Body of pancreas (tissue), 4 donors: ENCODE measurements at regions not wholly inside any gene's neighbourhood (a gene's known extent, or its start where the extent isn't known, plus 50 kb on each side); places are given as distances from the start of the nearest gene placed in this dataset.

Experiments
- POLR2A ChIP-seq, 3 donors: fragments of 450-650 bp; IDR thresholded peaks; one replicate each; pipeline ENCODE4 v1.6.1; 2016; ENCODE audit warnings: antibody characterized with exemption in 3 of 3, mild to moderate bottlenecking in 2 of 3
- TF ChIP-seq, protein P1 (sequence below), 7 experiments: fragments of 450-650 bp in 4 of 7; fragments of 200-600 bp in 3 of 7; sonication (generic) in 3 of 7; IDR thresholded peaks; one replicate each; pipeline ENCODE4 v1.5.1; 2016 to 2019; ENCODE audit warnings: antibody characterized with exemption in 7 of 7

DNA sequence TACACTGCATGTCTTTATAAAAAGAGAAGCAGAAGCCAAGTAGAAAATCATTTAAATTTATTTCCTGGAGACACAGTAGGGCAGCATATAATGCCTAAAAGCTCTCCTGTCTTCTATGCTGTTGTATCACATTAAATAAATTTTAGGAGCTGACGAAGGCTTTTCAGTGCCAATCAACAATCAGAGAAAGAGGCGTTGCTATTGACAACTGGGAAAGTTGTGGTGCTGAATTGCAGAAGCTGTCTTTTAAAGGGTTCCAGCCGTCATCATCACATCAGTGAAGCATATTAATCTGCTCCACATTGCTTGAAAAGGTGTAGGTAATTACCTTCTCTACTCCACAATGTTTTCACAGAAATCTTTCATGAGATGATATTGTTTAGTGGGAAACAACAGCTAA is 103.9 kb downstream of the FSCB start:
- TF ChIP-seq, protein P1, sequence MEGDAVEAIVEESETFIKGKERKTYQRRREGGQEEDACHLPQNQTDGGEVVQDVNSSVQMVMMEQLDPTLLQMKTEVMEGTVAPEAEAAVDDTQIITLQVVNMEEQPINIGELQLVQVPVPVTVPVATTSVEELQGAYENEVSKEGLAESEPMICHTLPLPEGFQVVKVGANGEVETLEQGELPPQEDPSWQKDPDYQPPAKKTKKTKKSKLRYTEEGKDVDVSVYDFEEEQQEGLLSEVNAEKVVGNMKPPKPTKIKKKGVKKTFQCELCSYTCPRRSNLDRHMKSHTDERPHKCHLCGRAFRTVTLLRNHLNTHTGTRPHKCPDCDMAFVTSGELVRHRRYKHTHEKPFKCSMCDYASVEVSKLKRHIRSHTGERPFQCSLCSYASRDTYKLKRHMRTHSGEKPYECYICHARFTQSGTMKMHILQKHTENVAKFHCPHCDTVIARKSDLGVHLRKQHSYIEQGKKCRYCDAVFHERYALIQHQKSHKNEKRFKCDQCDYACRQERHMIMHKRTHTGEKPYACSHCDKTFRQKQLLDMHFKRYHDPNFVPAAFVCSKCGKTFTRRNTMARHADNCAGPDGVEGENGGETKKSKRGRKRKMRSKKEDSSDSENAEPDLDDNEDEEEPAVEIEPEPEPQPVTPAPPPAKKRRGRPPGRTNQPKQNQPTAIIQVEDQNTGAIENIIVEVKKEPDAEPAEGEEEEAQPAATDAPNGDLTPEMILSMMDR (IDR thresholded peaks at IDR 0.05) = no peak
- TF ChIP-seq POLR2A (IDR thresholded peaks at IDR 0.05) = no peak
